Activated CD8-positive, alpha-beta memory T cell treated with anti-CD3 and anti-CD28 coated beads for 36 hours (primary cell): ENCODE measurements at regions not wholly inside any gene's neighbourhood (a gene's known extent, or its start where the extent isn't known, plus 50 kb on each side); places are given as distances from the start of the nearest gene placed in this dataset.

Experiments
- CTCF ChIA-PET: fragments of 350-600 bp; sonication (Branson Sonifier 250); formaldehyde crosslinking; loops from one replicate; lab custom pipeline; 2021; ENCODE audit warnings: antibody characterized with exemption; lab: Charles Lee
- POLR2A ChIA-PET: fragments of 350-600 bp; sonication (Branson Sonifier 250); formaldehyde crosslinking; loops from one replicate; lab custom pipeline; 2021; ENCODE audit warnings: antibody characterized with exemption; lab: Charles Lee

GRCh38 chr7:97573065-97573464, 158.8 kb upstream of the TAC1 start:
- CTCF ChIA-PET: no interaction called here
- POLR2A ChIA-PET: no interaction called here

DNA sequence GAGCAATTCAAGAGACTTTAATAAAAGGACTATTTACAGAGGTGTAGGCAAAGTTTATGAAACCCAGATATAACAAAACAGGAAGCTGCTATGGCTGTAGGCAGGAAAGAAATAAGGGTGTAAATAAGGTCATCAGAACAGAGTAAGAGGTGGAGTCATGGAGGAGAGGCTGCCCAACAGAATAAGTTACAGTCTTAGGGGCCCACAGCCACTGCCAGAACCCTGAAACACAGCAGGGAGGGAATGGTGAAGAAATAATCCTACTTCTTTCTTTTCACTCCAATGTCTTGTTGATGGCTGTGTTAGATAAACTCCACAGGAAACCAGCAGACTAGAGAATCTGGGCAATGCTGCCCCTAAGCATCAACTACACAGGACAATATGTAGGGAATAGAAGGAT, 155.8 kb upstream of the TAC1 start:
- POLR2A ChIA-PET: no interaction called here
- CTCF ChIA-PET: no interaction called here

- ChIA-PET POLR2A (no interaction called here), CTCF (no interaction called here)
Observed at GRCh38 chr7:97578225-97578624, 153.7 kb upstream of the TAC1 start.

- ChIA-PET POLR2A (no interaction called here), CTCF (no interaction called here)
Observed at GRCh38 chr7:97580205-97580604, 151.7 kb upstream of the TAC1 start.

- ChIA-PET CTCF (no interaction called here), POLR2A (no interaction called here)
Observed at GRCh38 chr7:97595439-97595838, 136.4 kb upstream of the TAC1 start.

- CTCF ChIA-PET: no interaction called here
Observed at GRCh38 chr7:97601931-97602457, 129.9 kb upstream of the TAC1 start.

GRCh38 chr7:97620495-97620894, 111.4 kb upstream of the TAC1 start:
- ChIA-PET POLR2A (no interaction called here), CTCF (no interaction called here)

More at GRCh38 chr7:97601931-97602457, 129.9 kb upstream of the TAC1 start:
- POLR2A ChIA-PET: no interaction called here

DNA sequence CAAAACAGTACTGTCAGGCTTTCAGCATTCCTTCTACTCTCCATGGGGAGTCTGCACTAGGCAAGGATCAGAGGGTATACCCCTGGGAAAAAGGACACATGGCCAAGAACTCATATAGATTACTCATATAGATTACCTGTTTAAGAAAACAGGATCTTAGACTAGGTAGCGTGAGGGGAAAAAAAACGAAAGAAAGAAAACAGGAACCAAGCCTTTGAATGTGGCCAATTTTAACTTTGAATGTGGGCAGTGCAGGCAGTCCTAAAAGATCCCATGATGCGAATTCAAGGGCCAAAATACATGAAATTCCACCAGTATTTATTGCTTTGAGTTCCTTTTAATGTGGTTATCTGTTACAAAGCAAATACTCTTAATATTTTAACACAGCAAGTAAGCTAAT, 108.6 kb upstream of the TAC1 start:
- CTCF ChIA-PET: no interaction called here
- POLR2A ChIA-PET: no interaction called here

GRCh38 chr7:97630116-97630515, 101.8 kb upstream of the TAC1 start:
- ChIA-PET POLR2A (no interaction called here), CTCF (no interaction called here)

DNA sequence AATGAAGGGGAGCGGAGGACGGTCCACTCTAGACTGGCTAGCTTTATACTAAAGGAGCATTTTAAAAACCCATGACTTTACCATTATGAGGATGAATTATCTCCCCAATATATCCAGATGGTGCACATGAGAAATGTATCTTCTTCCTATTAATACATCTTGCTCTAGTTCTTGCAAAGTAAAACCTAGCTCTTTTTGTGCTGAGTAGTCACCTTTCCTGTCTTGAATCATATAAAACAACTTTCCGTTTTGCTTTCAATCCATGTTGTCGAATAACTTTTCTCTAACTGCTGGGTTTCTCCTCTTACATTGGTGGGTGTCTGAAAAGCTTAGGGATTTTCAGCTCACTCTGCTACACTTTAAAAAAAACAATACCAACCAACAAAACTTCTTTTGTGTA, 96.3 kb upstream of the TAC1 start:
- CTCF ChIA-PET: no interaction called here
- POLR2A ChIA-PET: no interaction called here

GRCh38 chr7:97639036-97639435, 92.8 kb upstream of the TAC1 start:
- ChIA-PET CTCF (no interaction called here), POLR2A (no interaction called here)

GRCh38 chr7:97659363-97660045, 72.4 kb upstream of the TAC1 start:
- ChIA-PET POLR2A (no interaction called here), CTCF (no interaction called here)

GRCh38 chr7:97667359-97667758, 64.5 kb upstream of the TAC1 start:
- ChIA-PET CTCF (no interaction called here), POLR2A (no interaction called here)

GRCh38 chr7:97671571-97671970, 60.3 kb upstream of the TAC1 start:
- ChIA-PET CTCF (no interaction called here), POLR2A (no interaction called here)

GRCh38 chr7:97680622-97681021, 51.3 kb upstream of the TAC1 start:
- ChIA-PET CTCF (no interaction called here), POLR2A (interaction anchor here (0.6 kb wide), 1 partner anchor 68 kb away, joined by 3 read pairs; no protein-coding TSS in a partner anchor)
